ENCODE measurements at regions not wholly inside any gene's neighbourhood (a gene's known extent, or its start where the extent isn't known, plus 50 kb on each side); places are given as distances from the start of the nearest gene placed in this dataset.

GRCh38 chr2:223166215-223166493, 114.2 kb downstream of the KCNE4 start:
- no peak for TF ChIP-seq CTCF (conservative IDR thresholded peaks at IDR 0.05; ENCODE audit: low read depth, low read length)
- no peak for TF ChIP-seq EZH2 (IDR thresholded peaks at IDR 0.05; ENCODE audit: low read length, unreplicated experiment)
- no peak for TF ChIP-seq EZH2phosphoT487 (IDR thresholded peaks at IDR 0.05; ENCODE audit: borderline replicate concordance, low read length)

Data from PC-3 (cell line).